ENCODE measurements at regions not wholly inside any gene's neighbourhood (a gene's known extent, or its start where the extent isn't known, plus 50 kb on each side); places are given as distances from the start of the nearest gene placed in this dataset.
A peak's percentile ranks its signal among the peaks of the same experiment; 100 is the strongest.
"Not testable (repeated sequence)": the region's sequence is repeated elsewhere in the genome, so short reads cannot be mapped to it uniquely, and the experiment has no call there.

DNA sequence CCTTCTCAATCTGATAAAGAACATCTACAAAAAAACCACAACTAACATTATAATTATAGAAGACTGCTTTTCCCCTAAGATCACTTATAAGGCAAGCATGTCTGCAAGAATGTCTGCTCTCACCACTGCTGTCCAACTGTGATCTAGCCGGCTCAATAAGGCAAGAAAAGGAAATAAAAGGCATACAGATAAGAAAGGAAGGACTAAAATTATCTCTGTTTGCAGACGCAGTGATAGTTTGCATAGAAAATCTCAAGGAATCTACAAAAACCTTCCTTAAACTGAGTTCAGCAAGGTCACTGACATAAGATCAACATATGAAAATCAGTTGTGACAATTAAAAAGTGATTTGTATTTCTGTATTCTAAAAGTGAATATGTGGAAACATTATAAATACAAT lies 138.0 kb upstream of the EGLN3 start:
- no peak for DNase-seq

DNA sequence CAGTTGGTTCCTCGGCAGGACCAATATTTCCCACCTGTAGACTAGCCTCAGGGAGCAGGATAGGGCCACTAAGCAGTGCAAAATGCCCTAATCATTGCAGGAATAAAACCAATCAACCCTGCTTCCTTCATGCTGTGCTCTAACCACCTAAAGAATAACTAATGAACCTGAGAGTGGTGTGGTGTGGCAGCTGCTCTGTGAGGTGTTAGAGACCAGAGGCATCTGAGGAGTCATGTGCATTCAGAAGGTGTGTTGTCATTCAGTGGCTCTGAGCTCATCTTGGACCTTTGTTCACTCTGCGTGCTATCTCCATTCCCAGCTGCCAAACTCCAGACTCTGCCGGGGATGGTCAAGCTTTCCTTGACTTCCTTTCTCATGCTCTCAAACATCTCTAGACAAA lies 136.7 kb upstream of the EGLN3 start:
- DNase-seq = no peak

DNA sequence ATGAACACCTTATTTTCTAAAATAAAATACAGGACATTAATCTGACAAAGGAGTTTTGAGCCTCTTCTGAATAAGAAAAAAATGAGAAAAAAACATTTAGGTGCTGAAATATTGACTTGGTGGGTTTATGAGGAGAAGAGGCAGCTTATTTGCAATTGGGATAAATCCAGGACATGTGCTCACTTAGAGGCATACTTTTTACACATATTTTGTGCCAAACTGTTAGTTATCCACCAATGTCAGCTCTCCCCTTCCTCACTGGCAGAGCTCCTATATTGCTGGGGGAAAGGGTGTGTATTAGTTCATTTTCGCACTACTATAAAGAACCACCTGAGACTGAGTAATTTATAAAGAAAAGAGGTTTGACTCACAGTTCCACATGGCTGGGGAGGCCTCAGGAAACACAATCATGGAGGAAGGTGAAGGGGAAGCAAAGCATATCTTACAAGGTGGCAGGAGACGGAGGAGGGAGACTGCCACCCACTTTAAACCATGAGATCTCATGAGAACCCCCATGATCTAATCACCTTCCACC lies 135.4 kb upstream of the EGLN3 start:
- DNase-seq = no peak

DNA sequence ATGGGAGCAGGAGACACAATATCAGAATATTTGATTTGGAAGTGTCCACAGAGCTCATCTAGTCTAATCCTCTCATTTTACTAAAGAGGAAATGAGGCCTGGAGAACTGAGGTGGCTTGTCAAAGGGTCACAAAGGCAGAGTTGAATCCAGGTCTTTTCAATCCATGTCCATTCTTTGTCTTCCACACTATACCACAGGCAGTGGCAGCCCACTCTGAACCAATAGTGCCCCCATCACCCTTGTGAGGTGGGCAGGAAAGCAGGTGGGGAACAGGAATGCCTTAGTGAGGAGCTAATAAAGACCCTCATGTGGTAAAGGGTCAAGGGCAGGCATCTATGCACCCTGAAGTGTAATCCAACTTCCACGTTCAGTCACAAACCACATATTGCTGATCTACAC lies 134.8 kb upstream of the EGLN3 start:
- no peak for DNase-seq

DNA sequence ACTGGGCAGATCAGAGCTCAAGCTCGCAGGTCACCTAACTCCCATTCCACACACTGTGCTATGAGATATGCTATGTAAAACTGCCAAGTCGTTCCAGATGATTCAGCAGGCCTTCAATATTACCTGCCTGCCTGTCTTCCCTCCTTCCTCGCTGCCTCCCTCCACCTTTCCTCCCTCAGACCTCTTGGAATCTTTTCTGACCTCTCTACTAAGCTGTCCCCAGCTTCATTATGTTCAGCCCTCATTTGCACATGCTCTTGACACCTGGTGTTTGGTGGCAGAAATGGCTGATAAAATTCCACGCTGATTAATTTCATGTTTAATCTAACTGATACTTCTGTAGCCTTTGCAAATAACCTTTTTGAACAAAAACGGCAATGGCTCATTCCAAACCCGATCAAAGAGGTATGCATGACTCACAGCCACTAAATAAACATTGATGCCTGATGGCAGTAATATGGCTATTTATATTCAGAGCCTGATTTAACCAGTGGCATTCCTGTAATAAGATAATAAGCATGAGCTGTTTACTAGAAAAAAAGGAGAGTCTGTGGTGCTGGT lies 130.8 kb upstream of the EGLN3 start:
- no peak for DNase-seq

DNA sequence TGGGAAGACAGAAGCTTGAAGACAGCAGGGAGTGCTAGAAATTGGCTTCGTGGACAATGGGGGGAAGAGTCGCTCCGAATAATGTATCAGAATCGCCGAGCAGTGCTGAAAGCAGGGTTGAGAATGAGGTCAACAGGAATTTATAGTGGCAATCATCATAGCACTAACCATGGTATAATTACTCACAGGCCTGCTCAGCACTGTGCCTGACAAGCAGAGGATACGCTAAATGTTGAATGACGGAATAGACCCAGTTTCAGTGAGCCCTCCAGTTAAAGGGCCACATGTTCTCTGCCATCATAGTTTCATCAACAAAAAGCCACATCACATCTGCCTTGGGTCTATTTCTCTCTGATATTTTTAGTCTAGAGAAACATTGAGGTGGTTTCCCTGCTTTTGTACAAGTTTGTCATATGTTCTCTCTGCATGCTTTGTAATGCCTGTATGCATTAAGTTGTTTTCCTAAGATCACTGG lies 130.3 kb upstream of the EGLN3 start:
- DNase-seq = no peak

DNA sequence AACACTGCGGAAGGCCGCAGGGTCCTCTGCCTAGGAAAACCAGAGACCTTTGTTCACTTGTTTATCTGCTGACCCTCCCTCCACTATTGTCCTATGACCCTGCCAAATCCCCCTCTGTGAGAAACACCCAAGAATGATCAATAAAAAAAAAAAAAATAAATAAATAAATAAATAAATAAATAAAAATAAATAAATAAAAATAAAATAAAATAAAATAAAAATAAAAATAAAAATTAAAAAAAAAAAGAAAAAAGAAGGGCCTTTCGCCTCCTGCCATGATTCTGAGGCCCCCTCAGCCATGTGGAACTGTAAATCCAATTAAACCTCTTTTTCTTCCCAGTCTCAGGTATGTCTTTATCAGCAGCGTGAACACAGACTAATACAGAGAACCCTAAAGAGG lies 128.8 kb upstream of the EGLN3 start:
- DNase-seq = not testable (repeated sequence)

DNA sequence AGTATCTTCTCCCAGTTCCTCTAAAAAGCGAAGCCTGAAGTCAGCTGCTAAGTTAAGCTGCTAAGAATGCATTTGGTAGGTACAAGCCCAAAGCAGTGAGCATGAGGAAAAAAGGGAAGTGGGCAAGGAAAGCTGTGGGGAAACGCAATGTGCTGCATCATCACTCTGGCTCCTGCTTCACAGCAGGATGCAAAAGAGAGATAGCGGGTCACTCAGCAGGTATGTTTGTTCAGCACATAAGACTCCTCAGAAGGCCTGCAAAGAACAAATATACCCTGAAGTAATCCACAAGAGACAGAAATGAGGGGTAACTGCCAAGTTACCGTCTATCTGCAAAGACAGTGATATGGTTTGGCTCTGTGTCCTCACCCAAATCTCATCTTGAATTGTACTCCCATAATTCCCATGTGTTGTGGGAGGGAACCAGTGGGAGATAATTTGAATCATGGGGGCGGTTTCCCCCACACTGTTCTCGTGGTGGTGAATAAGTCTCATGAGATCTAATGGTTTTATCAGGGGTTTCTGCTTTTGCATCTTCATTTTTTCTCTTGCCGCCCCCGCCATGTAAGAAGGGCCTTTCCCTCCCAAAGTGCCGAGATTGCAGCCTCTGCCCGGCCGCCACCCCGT lies 127.4 kb upstream of the EGLN3 start:
- DNase-seq = peak; percentile 73 to 78

DNA sequence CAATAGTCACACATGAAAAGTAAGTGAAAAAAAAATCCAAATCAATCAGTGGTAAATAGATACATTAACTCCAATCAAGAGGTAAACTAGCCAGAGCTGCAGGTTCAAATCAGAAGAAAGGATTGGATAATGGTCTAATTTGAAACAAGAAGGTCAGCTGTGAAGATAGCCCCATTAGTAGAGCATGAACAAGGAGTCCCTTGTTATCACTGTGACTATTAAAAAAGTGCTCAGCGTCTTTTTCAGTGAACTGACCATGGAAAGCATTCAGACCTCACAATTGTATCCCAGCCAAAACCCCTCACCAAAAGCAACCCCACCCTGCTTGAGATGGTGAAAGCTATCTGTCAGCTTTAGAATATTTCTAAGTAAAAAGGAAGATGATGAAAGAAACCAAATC lies 125.0 kb upstream of the EGLN3 start:
- DNase-seq = no peak

DNA sequence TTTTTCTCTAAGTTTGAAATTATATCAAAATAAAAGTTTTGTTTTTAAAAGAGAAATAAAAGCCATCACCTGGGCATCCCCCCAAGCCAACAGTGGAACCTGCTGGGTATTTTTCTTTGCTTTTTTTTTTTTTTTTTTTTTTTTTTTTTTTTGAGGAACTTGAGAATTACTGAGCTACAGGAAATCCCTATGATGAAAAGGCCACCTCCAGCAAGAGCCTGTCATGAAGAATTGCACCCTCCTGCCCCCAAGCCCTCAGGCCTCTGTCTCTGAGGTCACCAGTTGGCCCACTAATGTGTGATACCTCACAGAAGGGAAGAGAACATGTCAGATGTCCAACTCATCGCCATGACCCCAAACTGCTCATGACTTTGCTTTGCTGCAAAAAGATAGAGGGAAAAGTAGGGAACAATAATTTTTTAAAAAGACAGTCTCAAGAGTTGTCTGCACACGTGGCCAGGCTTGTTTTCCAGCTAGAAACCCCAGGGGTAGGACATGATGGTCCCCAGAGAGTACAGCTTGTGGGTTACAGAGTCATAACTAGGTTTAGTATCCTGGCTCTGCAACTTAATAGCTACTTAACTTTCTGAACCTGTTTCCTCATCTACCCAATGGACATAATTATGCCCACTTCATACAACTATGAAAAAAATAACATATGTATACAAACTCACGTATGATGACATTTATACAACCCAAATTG lies 124.3 kb upstream of the EGLN3 start:
- DNase-seq = peak; percentile 61 to 76

DNA sequence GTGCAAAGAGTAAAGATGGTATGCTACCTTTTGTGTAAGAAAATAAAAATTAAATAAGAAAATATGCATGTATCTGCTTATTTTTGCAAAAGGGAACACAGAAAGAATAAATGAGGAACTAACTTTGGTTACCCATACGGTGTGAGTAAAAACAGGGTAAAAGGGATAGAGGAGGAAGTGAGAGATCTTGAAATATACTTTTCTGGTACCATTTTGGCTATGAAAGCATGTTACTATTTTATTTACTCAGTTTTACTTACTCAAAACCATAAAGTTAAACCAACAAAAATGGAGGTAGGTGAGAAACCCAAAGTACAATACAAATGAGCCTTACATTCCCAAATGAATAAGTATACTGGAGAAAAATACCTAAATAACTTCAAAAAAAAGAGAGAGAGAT lies 122.0 kb upstream of the EGLN3 start:
- DNase-seq = no peak

DNA sequence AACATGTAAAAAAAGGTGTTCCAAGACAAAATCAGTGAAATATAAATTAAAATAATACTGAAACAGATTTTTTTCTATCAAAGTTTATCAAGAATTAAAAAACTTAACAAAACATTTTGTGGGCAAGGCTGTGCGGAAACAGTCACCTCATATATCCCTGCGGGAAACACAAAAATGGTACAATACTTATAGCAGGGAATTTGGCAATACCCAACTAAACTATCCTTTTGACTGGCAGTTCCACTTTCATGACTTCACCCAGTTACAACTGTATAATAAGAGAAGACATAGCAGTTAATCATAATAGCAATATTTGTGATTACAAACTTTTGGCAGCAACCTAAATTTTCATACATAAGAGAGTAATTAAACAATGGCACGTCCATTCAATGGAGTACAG lies 121.5 kb upstream of the EGLN3 start:
- DNase-seq = no peak

DNA sequence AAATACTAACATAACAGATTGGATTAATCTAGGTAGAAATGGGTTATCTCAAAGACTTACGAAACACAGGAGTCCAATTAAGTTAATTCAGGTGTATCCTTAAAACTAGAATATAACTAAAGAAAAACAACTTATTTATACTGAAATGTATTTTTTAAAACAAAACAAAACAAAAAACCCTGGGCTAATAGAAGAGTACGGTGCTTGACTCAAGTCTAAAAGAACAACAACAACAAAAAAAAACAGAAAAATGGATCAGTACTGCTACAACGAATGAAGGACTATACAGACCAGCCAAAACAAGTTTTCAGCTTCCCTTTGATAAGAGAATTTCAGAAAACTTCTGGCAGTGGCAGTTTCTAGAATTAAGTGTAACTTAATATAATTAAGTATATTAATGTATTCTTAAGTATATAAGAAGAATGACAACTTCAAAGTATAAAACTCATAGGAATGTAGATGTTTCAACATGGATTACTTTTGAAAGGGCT lies 120.1 kb upstream of the EGLN3 start:
- DNase-seq = no peak

DNA sequence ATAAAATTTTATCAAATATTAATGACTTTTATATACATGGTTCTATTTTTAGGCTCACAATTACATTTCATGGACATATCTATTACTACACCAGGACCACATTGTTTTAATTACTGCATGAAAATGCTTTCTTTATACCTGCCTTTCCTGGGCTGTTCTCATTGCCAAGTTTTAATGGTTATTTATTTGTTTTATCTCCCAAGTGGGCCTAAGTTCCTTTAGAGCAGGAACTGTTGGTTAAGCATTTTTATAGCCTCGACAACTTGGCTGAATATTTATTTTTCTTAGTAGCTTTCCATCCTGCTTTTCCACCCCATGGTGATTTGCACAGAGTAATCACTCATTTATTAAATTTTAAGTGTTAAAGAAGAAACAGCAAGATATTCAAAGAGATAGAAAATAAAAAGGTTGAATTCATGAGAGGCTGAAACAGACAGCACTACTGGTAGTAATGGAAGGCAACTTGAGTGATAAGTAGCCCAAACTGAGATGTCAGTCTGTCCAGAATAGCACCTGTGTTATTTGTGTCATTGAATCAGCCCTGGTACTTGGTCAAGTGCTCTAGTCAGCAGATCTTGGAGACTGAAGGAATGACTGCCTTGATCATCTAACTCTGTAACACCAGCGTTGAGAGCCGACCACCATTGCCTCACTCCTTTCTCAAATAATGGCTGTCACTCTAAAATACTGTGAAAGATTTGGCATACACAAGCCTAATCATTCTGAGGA lies 119.1 kb upstream of the EGLN3 start:
- no peak for DNase-seq

DNA sequence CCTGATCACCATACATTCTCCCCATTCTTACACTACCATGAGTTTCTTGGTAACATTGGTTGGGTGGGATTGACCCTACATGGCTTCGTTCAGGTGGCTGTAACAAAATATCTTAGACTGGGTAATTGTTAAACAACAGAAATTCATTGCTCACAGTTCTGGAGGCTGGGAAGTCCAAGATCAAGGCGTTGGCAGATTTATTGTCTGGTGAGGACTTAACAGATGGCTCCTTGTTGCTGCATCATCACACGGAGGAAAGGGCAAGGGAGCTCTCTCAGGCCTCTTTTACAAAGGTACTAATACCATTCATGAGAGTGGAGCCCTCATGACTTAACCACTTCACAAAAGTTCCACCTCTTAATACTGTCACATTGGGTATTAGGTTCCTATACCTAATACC lies 116.7 kb upstream of the EGLN3 start:
- DNase-seq = no peak

DNA sequence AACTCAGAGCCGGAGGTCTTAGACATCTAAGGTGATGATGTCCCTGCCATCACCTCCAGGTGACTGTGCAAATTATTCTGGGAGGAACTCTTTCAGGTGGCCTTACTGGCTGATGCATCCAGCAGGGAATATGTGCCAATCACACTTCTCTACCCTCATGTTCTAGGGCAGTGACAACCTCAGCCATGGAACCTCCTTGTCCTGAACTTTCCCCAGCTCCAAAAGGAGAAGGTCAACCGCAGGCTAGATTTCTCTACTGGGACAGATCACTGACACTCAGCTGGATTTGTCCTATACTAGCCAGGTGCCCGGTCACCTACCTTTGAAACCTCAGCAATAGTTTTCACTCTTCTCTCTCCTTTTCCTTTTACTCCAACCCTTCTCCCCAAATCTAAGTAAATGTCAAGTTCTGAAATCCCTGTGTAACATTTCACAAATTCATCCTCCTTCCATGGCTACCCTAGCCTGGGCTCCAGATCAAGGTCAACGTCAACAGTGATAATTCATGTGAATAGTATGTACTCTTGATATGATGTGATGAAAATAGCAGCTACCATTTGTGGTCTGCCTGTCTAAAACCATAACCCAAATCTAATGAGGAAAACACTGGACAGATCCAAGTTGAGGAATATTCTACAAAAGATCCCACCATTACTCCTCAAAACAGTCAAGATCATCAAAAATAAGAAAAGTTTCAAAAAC lies 115.0 kb upstream of the EGLN3 start:
- no peak for DNase-seq

DNA sequence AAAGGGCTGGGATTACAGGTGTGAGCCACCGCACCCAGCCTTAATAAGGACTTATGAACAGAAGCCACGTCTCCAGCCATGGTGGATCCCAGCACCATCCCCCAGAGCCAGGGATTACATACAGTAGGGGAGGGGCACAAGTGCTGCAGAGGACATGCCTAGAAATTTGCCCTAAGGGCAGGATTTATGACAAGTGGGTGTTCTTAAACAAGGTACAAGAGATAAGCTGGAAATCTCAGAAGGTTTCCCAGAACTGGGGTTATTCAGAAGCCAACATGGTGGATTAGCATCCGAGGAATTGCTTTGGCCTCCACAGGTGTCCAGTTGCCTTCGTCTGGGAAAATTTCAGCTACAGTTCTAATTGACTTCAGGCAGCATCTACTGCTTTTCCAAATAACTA lies 114.4 kb upstream of the EGLN3 start:
- DNase-seq = no peak

DNA sequence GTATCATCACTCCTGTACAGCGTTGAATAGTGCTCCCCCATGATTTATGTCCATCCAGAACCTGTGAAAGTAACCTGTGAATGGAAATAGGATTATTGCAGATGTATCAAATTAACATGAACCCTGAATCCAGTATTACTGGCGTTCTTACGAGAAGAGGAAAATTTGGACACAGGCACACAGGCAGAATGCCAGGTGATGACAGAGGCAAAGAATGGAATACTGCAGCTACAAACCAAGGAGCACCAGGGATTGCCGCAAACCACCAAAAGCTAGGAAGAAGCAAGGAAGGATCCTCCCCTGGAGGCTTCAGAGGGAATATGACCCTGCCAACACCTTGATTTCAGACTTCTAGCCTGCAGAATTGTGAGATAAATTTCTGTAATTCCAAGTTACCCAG lies 113.5 kb upstream of the EGLN3 start:
- no peak for DNase-seq

DNA sequence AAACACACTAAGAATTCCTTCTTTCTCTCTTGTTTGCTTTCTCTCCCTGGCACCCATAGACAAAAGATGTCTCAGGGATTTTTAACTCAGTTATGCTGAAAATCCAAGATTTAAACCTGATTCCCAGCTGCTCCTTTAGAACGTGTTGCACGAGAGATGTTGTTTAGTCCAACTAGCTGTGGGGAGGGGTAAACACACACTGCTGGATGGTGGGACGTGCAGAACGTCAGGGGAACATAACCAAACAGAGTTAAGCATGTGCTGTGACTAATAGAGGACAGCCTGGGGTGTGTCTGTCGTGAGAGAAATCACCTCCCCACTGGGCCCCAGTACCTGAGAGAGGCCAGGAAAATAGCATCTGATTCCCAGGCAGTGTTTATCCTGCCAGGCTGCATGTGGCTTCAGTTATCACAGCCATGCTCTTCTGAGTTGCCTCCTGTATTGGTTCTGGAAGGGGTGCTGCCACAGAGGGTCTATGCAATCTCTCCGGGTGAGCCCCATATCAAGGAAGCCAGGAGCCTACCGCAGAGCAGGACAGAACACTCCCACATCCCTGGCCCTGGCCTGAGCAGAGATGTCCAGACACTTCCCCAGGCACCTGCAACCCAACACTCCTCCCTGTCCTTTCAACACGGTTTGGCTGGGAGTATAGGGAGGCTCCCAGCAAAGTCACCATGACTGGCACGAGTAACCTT lies 112.7 kb upstream of the EGLN3 start:
- no peak for DNase-seq

DNA sequence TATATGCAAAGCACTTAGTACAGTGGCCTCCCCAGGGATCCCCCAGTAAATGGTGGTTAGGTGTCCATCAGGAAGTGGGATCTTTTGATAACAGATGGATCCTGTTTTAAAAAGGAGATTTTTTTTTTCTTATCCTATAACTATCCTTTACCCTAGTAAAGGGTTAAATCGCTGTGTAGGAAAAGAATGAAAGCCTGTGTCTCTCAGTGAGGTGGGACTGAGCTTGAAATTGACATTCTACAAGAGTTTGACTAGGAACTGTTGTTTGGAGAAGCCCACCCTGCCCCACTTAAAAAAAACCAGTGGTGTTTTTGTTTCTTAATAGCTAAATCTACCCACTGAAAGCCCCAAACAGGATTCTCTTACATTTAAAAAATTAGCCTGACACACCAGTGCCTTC lies 112.2 kb upstream of the EGLN3 start:
- DNase-seq = no peak

DNA sequence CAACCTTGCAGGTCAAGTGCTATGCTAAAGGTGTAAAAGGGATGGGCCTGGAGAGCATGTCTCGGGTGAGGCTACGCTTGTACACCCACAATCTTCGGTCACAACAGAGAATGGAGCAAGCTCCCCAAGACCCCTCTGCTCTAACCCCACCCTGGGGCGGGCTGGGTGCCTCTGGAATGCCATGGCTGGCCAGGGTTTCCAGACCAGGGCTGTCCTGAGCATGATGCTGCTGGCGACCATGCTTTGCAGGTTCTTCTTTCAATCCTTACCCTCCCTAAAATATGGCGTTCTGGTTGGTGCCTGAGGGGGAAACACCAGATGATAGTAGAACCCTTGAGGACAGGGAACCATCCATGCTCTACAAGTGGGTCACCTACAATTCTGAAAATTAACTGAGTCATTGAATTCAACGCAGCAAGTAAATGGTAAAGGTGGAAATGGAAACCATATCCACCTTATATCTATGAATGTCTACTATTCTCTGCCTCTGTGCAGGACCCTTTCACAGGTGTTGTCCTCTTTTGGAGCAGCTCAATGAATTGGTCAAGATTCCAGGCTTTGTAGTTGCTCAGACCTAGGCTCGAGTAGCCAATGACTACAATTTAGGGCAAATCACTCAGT lies 111.6 kb upstream of the EGLN3 start:
- DNase-seq = no peak

DNA sequence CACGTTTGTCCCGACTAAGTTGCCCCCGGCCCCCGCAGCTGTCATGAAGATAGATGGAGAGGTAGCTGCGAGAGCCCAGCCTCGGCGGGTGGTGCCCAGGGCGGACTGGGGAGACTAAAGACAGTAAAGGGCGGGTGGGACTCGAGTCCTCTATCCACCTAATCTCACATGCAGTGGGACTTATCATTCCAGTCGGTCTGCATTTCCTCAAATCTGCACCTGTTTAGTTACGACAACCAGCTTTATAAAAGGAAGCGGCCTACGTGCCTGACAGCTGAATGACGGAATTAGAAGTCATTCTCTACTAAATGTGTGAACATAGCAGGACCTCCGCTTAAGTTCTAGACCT lies 109.8 kb upstream of the EGLN3 start:
- peak in 1 of 2 donors; percentile 9 for DNase-seq

Data from inflammatory macrophage (primary cell).